H9 (cell line): ENCODE measurements at regions not wholly inside any gene's neighbourhood (a gene's known extent, or its start where the extent isn't known, plus 50 kb on each side); places are given as distances from the start of the nearest gene placed in this dataset.

Source experiments
- DNase-seq: peaks from one replicate; pipeline ENCODE4 v3.0.0-alpha.2; 2017
- H2AFZ ChIP-seq: one replicate; pipeline ENCODE4 v1.6.1; 2013; ENCODE audit warnings: mild to moderate bottlenecking, low read length, control low read depth, moderate library complexity
- H2AK5ac ChIP-seq: 2 replicates; pipeline ENCODE4 v1.6.1; 2013; ENCODE audit warnings: low read length, control low read depth, mixed read lengths; ENCODE audit not compliant: insufficient read length
- H2BK120ac ChIP-seq: one replicate; pipeline ENCODE4 v1.6.1; 2013; ENCODE audit warnings: low read depth, mild to moderate bottlenecking, low read length, control low read depth, inconsistent platforms; ENCODE audit not compliant: poor library complexity, severe bottlenecking
- H2BK12ac ChIP-seq: 2 replicates; pipeline ENCODE4 v1.6.1; 2013; ENCODE audit warnings: low read length, control low read depth, mixed read lengths, low read depth; ENCODE audit not compliant: insufficient read length
- H2BK15ac ChIP-seq: 2 replicates; pipeline ENCODE4 v1.6.1; 2013; ENCODE audit warnings: low read depth, low read length, control low read depth
- H2BK20ac ChIP-seq: one replicate; pipeline ENCODE4 v1.6.1; 2013; ENCODE audit warnings: low read depth, mild to moderate bottlenecking, low read length, control low read depth, inconsistent platforms; ENCODE audit not compliant: poor library complexity, severe bottlenecking
- H2BK5ac ChIP-seq: 2 replicates; pipeline ENCODE4 v1.6.1; 2013; ENCODE audit warnings: low read length, control low read depth, mixed read lengths; ENCODE audit not compliant: insufficient read length
- H3K14ac ChIP-seq: 2 replicates; pipeline ENCODE4 v1.6.1; 2013; ENCODE audit warnings: low read length, control low read depth; ENCODE audit not compliant: insufficient read depth
- H3K18ac ChIP-seq: 2 replicates; pipeline ENCODE4 v1.6.1; 2013; ENCODE audit warnings: low read depth, mild to moderate bottlenecking, mixed read lengths, low read length, control low read depth; ENCODE audit not compliant: insufficient read length
- H3K23ac ChIP-seq: 2 replicates; pipeline ENCODE4 v1.6.1; 2013; ENCODE audit warnings: low read length, control low read depth, mixed read lengths, low read depth; ENCODE audit not compliant: insufficient read length
- H3K23me2 ChIP-seq: 2 replicates; pipeline ENCODE4 v1.6.1; 2013; ENCODE audit warnings: low read depth, mild to moderate bottlenecking, mixed read lengths, low read length, control low read depth; ENCODE audit not compliant: insufficient read length, poor library complexity, severe bottlenecking
- H3K27ac ChIP-seq: 2 replicates; pipeline ENCODE4 v1.5.1; 2013; ENCODE audit warnings: low read length, control low read depth, mixed read lengths, low read depth; ENCODE audit not compliant: insufficient read length
- H3K27me3 ChIP-seq: 2 replicates; pipeline ENCODE4 v1.6.1; 2013; ENCODE audit warnings: low read length, control low read depth, inconsistent platforms; ENCODE audit not compliant: insufficient read depth
- H3K4ac ChIP-seq: 2 replicates; pipeline ENCODE4 v1.6.1; 2013; ENCODE audit warnings: low read depth, mild to moderate bottlenecking, control low read depth, inconsistent platforms, low read length, moderate library complexity
- H3K4me1 ChIP-seq: 2 replicates; pipeline ENCODE4 v1.6.1; 2013; ENCODE audit warnings: low read length, control low read depth, inconsistent platforms; ENCODE audit not compliant: insufficient read depth
- H3K4me2 ChIP-seq: 2 replicates; pipeline ENCODE4 v1.6.1; 2013; ENCODE audit warnings: low read length, control low read depth, mixed read lengths; ENCODE audit not compliant: insufficient read length, insufficient read depth
- H3K56ac ChIP-seq: 2 replicates; pipeline ENCODE4 v1.6.1; 2013; ENCODE audit warnings: low read depth, mild to moderate bottlenecking, mixed read lengths, low read length, control low read depth; ENCODE audit not compliant: insufficient read length
- H3K79me1 ChIP-seq: 2 replicates; pipeline ENCODE4 v1.6.1; 2013; ENCODE audit warnings: low read depth, mild to moderate bottlenecking, moderate library complexity, low read length, control low read depth, inconsistent platforms; ENCODE audit not compliant: insufficient read depth, poor library complexity, severe bottlenecking
- H3K79me2 ChIP-seq: 2 replicates; pipeline ENCODE4 v1.6.1; 2013; ENCODE audit warnings: low read length, control low read depth, inconsistent platforms; ENCODE audit not compliant: insufficient read depth
- H3K9ac ChIP-seq: 2 replicates; pipeline ENCODE4 v1.6.1; 2013; ENCODE audit warnings: low read length, control low read depth, mixed read lengths; ENCODE audit not compliant: insufficient read length; ENCODE audit errors: extremely low read depth
- H3K9me3 ChIP-seq: one replicate; pipeline ENCODE4 v1.6.1; 2013; ENCODE audit warnings: low read depth, low read length, inconsistent platforms; ENCODE audit not compliant: control insufficient read depth
- H3T11ph ChIP-seq: one replicate; pipeline ENCODE4 v1.6.1; 2013; ENCODE audit warnings: mild to moderate bottlenecking, low read length, control low read depth, inconsistent platforms
- H4K20me1 ChIP-seq: one replicate; pipeline ENCODE4 v1.6.1; 2013; ENCODE audit not compliant: control insufficient read depth, insufficient read length, insufficient read depth
- H4K5ac ChIP-seq: 2 replicates; pipeline ENCODE4 v1.6.1; 2013; ENCODE audit warnings: low read depth, mild to moderate bottlenecking, mixed read lengths, low read length, control low read depth; ENCODE audit not compliant: insufficient read length
- H4K8ac ChIP-seq: replicated peaks from 2 replicates; pipeline ENCODE4 v1.6.1; 2013; ENCODE audit warnings: low read length, control low read depth, mixed read lengths, low read depth; ENCODE audit not compliant: insufficient read length
- H4K91ac ChIP-seq: 2 replicates; pipeline ENCODE4 v1.6.1; 2013; ENCODE audit warnings: low read depth, mild to moderate bottlenecking, moderate library complexity, mixed read lengths, low read length, control low read depth; ENCODE audit not compliant: insufficient read length
- H3K27ac Mint-ChIP-seq, 3 experiments: 2 replicates in 2 of 3; 3 replicates in 1 of 3; pipeline ENCODE4 v1.8.0; 2020 to 2021; ENCODE audit warnings: mixed read lengths in 3 of 3, mild to moderate bottlenecking in 1 of 3, moderate library complexity in 1 of 3
- H3K27me3 Mint-ChIP-seq: 2 replicates; pipeline ENCODE4 v1.8.0; 2021; ENCODE audit warnings: low read depth, mild to moderate bottlenecking, moderate library complexity, mixed read lengths
- H3K36me3 Mint-ChIP-seq, 3 experiments: 2 replicates in 2 of 3; 3 replicates in 1 of 3; pipeline ENCODE4 v1.8.0; 2020 to 2021; ENCODE audit warnings: low read depth in 3 of 3, mixed read lengths in 3 of 3; ENCODE audit not compliant: insufficient read depth in 1 of 3
- H3K4me1 Mint-ChIP-seq, 2 experiments: 2 replicates each; pipeline ENCODE4 v1.8.0; 2020; ENCODE audit warnings: mixed read lengths in 2 of 2
- H3K4me3 Mint-ChIP-seq, 2 experiments: 2 replicates in 1 of 2; 3 replicates in 1 of 2; pipeline ENCODE4 v1.8.0; 2020 to 2021; ENCODE audit warnings: mild to moderate bottlenecking in 2 of 2, mixed read lengths in 2 of 2, moderate library complexity in 1 of 2
- H3K9me3 Mint-ChIP-seq, 2 experiments: 2 replicates in 1 of 2; 3 replicates in 1 of 2; pipeline ENCODE4 v1.8.0; 2020; ENCODE audit warnings: mild to moderate bottlenecking in 2 of 2, mixed read lengths in 2 of 2, moderate library complexity in 1 of 2
- WGBS: extraction: QIAGEN DNeasy Blood & Tissue Kit; methylation state at CpG from one replicate; pipeline ENCODE4 v1.1.7; 2013; ENCODE audit warnings: missing lambda C conversion rate, low lambda C conversion rate, mixed read lengths; ENCODE audit not compliant: insufficient read length; ENCODE audit errors: extremely low coverage; 5-methylcytosine and 5-hydroxymethylcytosine counted together
- TF ChIP-seq, protein P1 (sequence below): fragments of 200-600 bp; sonication (generic); conservative IDR thresholded peaks from 3 replicates; pipeline ENCODE4 v1.8.0; 2021; ENCODE audit warnings: antibody characterized with exemption, mild to moderate bottlenecking

DNA sequence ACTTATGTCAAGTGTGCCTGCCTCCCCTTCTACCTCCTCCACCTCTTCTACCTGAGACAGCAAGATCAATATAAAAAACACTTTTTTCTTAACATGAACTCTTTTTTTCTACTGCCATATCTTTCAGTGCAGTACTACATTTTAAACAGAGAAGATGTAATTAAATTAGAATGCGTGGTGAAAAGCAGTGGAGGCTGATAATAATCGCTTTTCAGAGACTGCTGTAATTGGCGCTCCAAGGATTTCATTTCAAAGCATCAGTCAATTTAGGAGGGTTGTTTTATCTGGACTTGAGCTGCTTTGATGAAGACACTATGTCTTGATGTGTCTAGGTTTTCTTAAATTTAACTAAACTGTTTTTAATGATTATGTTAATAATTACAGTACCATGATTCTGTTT lies 85.3 kb upstream of the CRBN start:
- no peaks in the 10 kb centered on the region for H3K9me3 Mint-ChIP-seq
- no peak overlapping the region for H3T11ph ChIP-seq
- H3K4me2 ChIP-seq = no peak overlapping the region
- WGBS = no CpG with 5 or more reads among the region's 3 CpGs
- no peak overlapping the region for H2BK5ac ChIP-seq
- DNase-seq = no peak
- H3K4ac ChIP-seq = no peak overlapping the region
- no peak overlapping the region for H3K23ac ChIP-seq
- H4K8ac ChIP-seq = no peak overlapping the region
- peaks cover 1% of the 10 kb centered on the region for H3K27me3 Mint-ChIP-seq
- no peak overlapping the region for H2AK5ac ChIP-seq
- H4K5ac ChIP-seq = no peak overlapping the region
- no peaks in the 10 kb centered on the region for H3K23me2 ChIP-seq
- no peak overlapping the region for H3K27ac Mint-ChIP-seq
- no peak overlapping the region for H2BK120ac ChIP-seq
- no peaks in the 10 kb centered on the region for H3K4me1 Mint-ChIP-seq
- H4K91ac ChIP-seq = no peak overlapping the region
- no peak overlapping the region for H3K9ac ChIP-seq
- no peak overlapping the region for H2BK20ac ChIP-seq
- no peak overlapping the region for H3K56ac ChIP-seq
- H2BK15ac ChIP-seq = no peak overlapping the region
- no peaks in the 10 kb centered on the region for H3K27me3 ChIP-seq
- H3K9me3 ChIP-seq = no peaks in the 10 kb centered on the region
- H3K14ac ChIP-seq = no peak overlapping the region
- no peaks in the 10 kb centered on the region for H3K36me3 Mint-ChIP-seq
- no peaks in the 10 kb centered on the region for H4K20me1 ChIP-seq
- TF ChIP-seq, protein P1, sequence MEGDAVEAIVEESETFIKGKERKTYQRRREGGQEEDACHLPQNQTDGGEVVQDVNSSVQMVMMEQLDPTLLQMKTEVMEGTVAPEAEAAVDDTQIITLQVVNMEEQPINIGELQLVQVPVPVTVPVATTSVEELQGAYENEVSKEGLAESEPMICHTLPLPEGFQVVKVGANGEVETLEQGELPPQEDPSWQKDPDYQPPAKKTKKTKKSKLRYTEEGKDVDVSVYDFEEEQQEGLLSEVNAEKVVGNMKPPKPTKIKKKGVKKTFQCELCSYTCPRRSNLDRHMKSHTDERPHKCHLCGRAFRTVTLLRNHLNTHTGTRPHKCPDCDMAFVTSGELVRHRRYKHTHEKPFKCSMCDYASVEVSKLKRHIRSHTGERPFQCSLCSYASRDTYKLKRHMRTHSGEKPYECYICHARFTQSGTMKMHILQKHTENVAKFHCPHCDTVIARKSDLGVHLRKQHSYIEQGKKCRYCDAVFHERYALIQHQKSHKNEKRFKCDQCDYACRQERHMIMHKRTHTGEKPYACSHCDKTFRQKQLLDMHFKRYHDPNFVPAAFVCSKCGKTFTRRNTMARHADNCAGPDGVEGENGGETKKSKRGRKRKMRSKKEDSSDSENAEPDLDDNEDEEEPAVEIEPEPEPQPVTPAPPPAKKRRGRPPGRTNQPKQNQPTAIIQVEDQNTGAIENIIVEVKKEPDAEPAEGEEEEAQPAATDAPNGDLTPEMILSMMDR = no peak
- H2BK12ac ChIP-seq = no peak overlapping the region
- no peak overlapping the region for H2AFZ ChIP-seq
- no peak overlapping the region for H3K4me3 Mint-ChIP-seq
- no peak overlapping the region for H3K18ac ChIP-seq
- H3K4me1 ChIP-seq = no peaks in the 10 kb centered on the region
- H3K27ac ChIP-seq = no peak overlapping the region
- no peaks in the 10 kb centered on the region for H3K79me2 ChIP-seq
- H3K79me1 ChIP-seq = no peaks in the 10 kb centered on the region
